A549 (cell line): ENCODE measurements at regions not wholly inside any gene's neighbourhood (a gene's known extent, or its start where the extent isn't known, plus 50 kb on each side); places are given as distances from the start of the nearest gene placed in this dataset.

Source experiments
- ATAC-seq, 2 experiments: fragments of 200-7000 bp in 1 of 2; fragments of >200 bp in 1 of 2; cut with Nextera tagmentation in 1 of 2; cut with Tn5 transposase in 1 of 2; 3 replicates each; pipeline versions ENCODE4 v1.8.0 to v1.9.1; 2018 to 2020; ENCODE audit warnings: mild to moderate bottlenecking in 1 of 2, moderate library complexity in 1 of 2
- CTCF ChIA-PET: fragments of 300-600 bp; sonication (Branson Sonifier 250); formaldehyde crosslinking; extraction: SDS; loops from one replicate; lab custom pipeline; 2021; ENCODE audit warnings: antibody characterized with exemption, inconsistent platforms; lab: Yijun Ruan, JAX
- POLR2A ChIA-PET: fragments of 350-600 bp; formaldehyde crosslinking; extraction: SDS; loops from one replicate; lab custom pipeline; 2021; ENCODE audit warnings: antibody characterized with exemption, inconsistent platforms; lab: Yijun Ruan, JAX
- DNase-seq, 2 experiments: peaks; one replicate each; pipeline versions ENCODE4 v3.0.0 to v3.0.0-alpha.2; 2011 to 2016; ENCODE audit warnings: low read depth in 1 of 2, low spot score in 1 of 2
- FAIRE-seq: peaks from 2 replicates; lab custom pipeline; 2011; peaks lifted over from hg19 to GRCh38; lab: Jason Lieb, UNC
- H3K27ac ChIP-seq, 2 experiments: fragments of >200 bp; sonication (Bioruptor Twin); formaldehyde crosslinking; 3 replicates each; pipeline ENCODE4 v1.5.1; 2016 to 2017
- H3K4me1 ChIP-seq: fragments of >200 bp; sonication (Bioruptor Twin); formaldehyde crosslinking; 3 replicates; pipeline ENCODE4 v1.6.1; 2016
- H3K4me2 ChIP-seq: fragments of >200 bp; sonication (Bioruptor Twin); formaldehyde crosslinking; 3 replicates; pipeline ENCODE4 v1.6.1; 2016
- H3K4me3 ChIP-seq: fragments of >200 bp; sonication (Bioruptor Twin); formaldehyde crosslinking; 3 replicates; pipeline ENCODE4 v1.5.1; 2016
- H3K9me3 ChIP-seq: fragments of >200 bp; sonication (Bioruptor Twin); formaldehyde crosslinking; 3 replicates; pipeline ENCODE4 v1.6.1; 2016
- CBX2 ChIP-seq: fragments of 200-600 bp; sonication (generic); IDR thresholded peaks from 2 replicates; pipeline ENCODE4 v1.6.1; 2016; ENCODE audit warnings: low read depth, mild to moderate bottlenecking, borderline replicate concordance
- CBX8 ChIP-seq: fragments of 200-600 bp; sonication (generic); IDR thresholded peaks from 2 replicates; pipeline ENCODE4 v1.6.1; 2016
- CEBPB ChIP-seq, 2 experiments: fragments of >200 bp in 1 of 2; sonication (Bioruptor Twin) in 1 of 2; formaldehyde crosslinking in 1 of 2; IDR thresholded peaks; 2 replicates each; pipeline ENCODE4 v1.6.1; 2012 to 2016
- CHD2 ChIP-seq: fragments of 150-350 bp; IDR thresholded peaks from 2 replicates; pipeline ENCODE4 v1.6.1; 2014; ENCODE audit warnings: low read length; ENCODE audit not compliant: partially characterized antibody
- EHMT2 ChIP-seq: fragments of 200-600 bp; sonication (generic); IDR thresholded peaks from 2 replicates; pipeline ENCODE4 v1.6.1; 2016; ENCODE audit warnings: antibody characterized with exemption, low read depth, mild to moderate bottlenecking, moderate library complexity
- EP300 ChIP-seq, 2 experiments: fragments of >200 bp; sonication (Bioruptor Twin); formaldehyde crosslinking; IDR thresholded peaks; 2 replicates in 1 of 2; 3 replicates in 1 of 2; pipeline ENCODE4 v1.6.1; 2016 to 2017
- ESRRA ChIP-seq: fragments of 150-350 bp; IDR thresholded peaks from 2 replicates; pipeline ENCODE4 v1.6.1; 2014; ENCODE audit warnings: mild to moderate bottlenecking, low read length, borderline replicate concordance
- FOSL2 ChIP-seq, 2 experiments: fragments of 450-650 bp in 1 of 2; fragments of >200 bp in 1 of 2; sonication (Bioruptor Twin) in 1 of 2; formaldehyde crosslinking; IDR thresholded peaks; 2 replicates each; pipeline versions ENCODE4 v1.5.0 to v1.6.1; 2016 to 2020; ENCODE audit warnings: mild to moderate bottlenecking in 1 of 2, moderate library complexity in 1 of 2
- HDAC2 ChIP-seq: fragments of 200-600 bp; sonication (generic); IDR thresholded peaks from 2 replicates; pipeline ENCODE4 v1.6.1; 2016
- HOXB5 ChIP-seq: fragments of 250-450 bp; sonication (Bioruptor Pico); IDR thresholded peaks from 2 replicates; pipeline ENCODE4 v1.5.0; 2020; ENCODE audit warnings: mild to moderate bottlenecking, moderate library complexity
- JUN ChIP-seq, 2 experiments: fragments of >200 bp; sonication (Bioruptor Twin); formaldehyde crosslinking; IDR thresholded peaks; 2 replicates in 1 of 2; 3 replicates in 1 of 2; pipeline ENCODE4 v1.6.1; 2016 to 2017
- KDM1A ChIP-seq: fragments of 200-600 bp; sonication (generic); IDR thresholded peaks from 2 replicates; pipeline ENCODE4 v1.6.1; 2016; ENCODE audit warnings: low read depth, mild to moderate bottlenecking
- MAZ ChIP-seq: fragments of 150-350 bp; IDR thresholded peaks from 2 replicates; pipeline ENCODE4 v1.6.1; 2014; ENCODE audit warnings: antibody characterized with exemption, low read depth, low read length, borderline replicate concordance
- NFE2L2 ChIP-seq: fragments of 150-350 bp; conservative IDR thresholded peaks from 2 replicates; pipeline ENCODE4 v1.6.1; 2014; ENCODE audit warnings: low read length
- NPAS2 ChIP-seq: fragments of 250-450 bp; sonication (Bioruptor Pico); IDR thresholded peaks from 2 replicates; pipeline ENCODE4 v1.8.0; 2022; ENCODE audit warnings: mild to moderate bottlenecking, moderate library complexity, borderline replicate concordance
- NR3C1 ChIP-seq: fragments of >200 bp; sonication (Bioruptor Twin); formaldehyde crosslinking; IDR thresholded peaks from 3 replicates; pipeline ENCODE4 v1.6.1; 2017
- PHF8 ChIP-seq: fragments of 200-600 bp; sonication (generic); IDR thresholded peaks from 2 replicates; pipeline ENCODE4 v1.6.1; 2016; ENCODE audit warnings: low read depth, mild to moderate bottlenecking, antibody characterized with exemption, moderate library complexity, borderline replicate concordance
- POLR2A ChIP-seq: IDR thresholded peaks from 2 replicates; pipeline ENCODE4 v1.6.1; 2012; ENCODE audit warnings: mild to moderate bottlenecking, low read length
- POLR2AphosphoS2 ChIP-seq: conservative IDR thresholded peaks from 2 replicates; pipeline ENCODE4 v1.6.1; 2012; ENCODE audit warnings: low read length, improper control_type of control experiment, inconsistent platforms
- RAD21 ChIP-seq, 2 experiments: fragments of >200 bp in 1 of 2; sonication (Bioruptor Twin) in 1 of 2; formaldehyde crosslinking in 1 of 2; IDR thresholded peaks in 1 of 2; conservative IDR thresholded peaks in 1 of 2; 2 replicates in 1 of 2; 3 replicates in 1 of 2; pipeline ENCODE4 v1.6.1; 2012 to 2018; ENCODE audit warnings: inconsistent platforms in 1 of 2
- RARB ChIP-seq: fragments of 250-450 bp; sonication (Bioruptor Pico); IDR thresholded peaks from 2 replicates; pipeline ENCODE4 v1.8.0; 2021; ENCODE audit warnings: mild to moderate bottlenecking, moderate library complexity
- RCOR1 ChIP-seq: fragments of 150-350 bp; IDR thresholded peaks from 2 replicates; pipeline ENCODE4 v1.6.1; 2014; ENCODE audit warnings: antibody characterized with exemption, low read length, low read depth
- RFX5 ChIP-seq: fragments of 450-650 bp; IDR thresholded peaks from 2 replicates; pipeline ENCODE4 v1.7.1; 2014; ENCODE audit warnings: antibody characterized with exemption, mild to moderate bottlenecking, moderate library complexity
- SMC3 ChIP-seq: fragments of >200 bp; sonication (Bioruptor Twin); formaldehyde crosslinking; IDR thresholded peaks from 3 replicates; pipeline ENCODE4 v1.6.1; 2018; ENCODE audit warnings: inconsistent platforms
- SREBF2 ChIP-seq: fragments of 450-650 bp; IDR thresholded peaks from 2 replicates; pipeline ENCODE4 v1.6.1; 2014; ENCODE audit warnings: mild to moderate bottlenecking, moderate library complexity
- TP53 ChIP-seq: fragments of 250-450 bp; sonication (Bioruptor Pico); IDR thresholded peaks from 2 replicates; pipeline ENCODE4 v1.5.0; 2021; ENCODE audit warnings: mild to moderate bottlenecking, moderate library complexity
- ZFP36 ChIP-seq: fragments of 450-650 bp; IDR thresholded peaks from 2 replicates; pipeline ENCODE4 v1.6.1; 2014; ENCODE audit warnings: borderline replicate concordance; ENCODE audit not compliant: partially characterized antibody
- WGBS: methylation state at CpG from one replicate; pipeline ENCODE4 v1.1.6; 2017; ENCODE audit errors: missing lambda C conversion rate; 5-methylcytosine and 5-hydroxymethylcytosine counted together
- TF ChIP-seq, protein P1 (sequence below): IDR thresholded peaks from 2 replicates; pipeline ENCODE4 v1.6.1; 2012
- TF ChIP-seq, protein P2 (sequence below): fragments of >200 bp; sonication (Bioruptor Twin); formaldehyde crosslinking; IDR thresholded peaks from 3 replicates; pipeline ENCODE4 v1.6.1; 2016
- TF ChIP-seq, protein P3 (sequence below): IDR thresholded peaks from 2 replicates; pipeline ENCODE4 v1.6.1; 2012
- TF ChIP-seq, protein P4 (sequence below): fragments of 250-450 bp; sonication (Bioruptor Pico); IDR thresholded peaks from 2 replicates; pipeline ENCODE4 v1.5.0; 2020; ENCODE audit warnings: low read depth, mild to moderate bottlenecking, moderate library complexity
- TF ChIP-seq, protein P5 (sequence below): fragments of >200 bp; sonication (Bioruptor Twin); formaldehyde crosslinking; IDR thresholded peaks from 2 replicates; pipeline ENCODE4 v1.6.1; 2016

DNA sequence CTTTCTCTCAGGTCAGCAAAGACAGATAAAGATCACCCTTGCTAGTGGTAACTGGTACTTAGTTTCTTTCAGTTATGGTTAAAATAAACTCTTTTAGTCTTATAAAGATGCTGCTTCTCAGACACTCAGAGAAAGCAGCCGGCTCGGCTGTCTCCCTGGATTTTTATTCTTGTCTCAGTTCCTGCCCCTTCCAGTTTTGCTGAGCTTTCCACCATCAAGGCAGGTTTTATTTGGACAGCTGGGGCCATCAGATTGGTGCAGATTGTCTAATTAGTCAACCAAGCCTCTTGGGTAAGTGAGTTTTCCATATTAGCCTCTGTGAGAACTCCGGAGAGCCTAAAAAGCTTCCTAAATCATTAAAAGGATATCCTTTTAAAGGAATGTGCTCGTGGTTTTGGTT is 130.8 kb upstream of the BMP4 start:
- Histone ChIP-seq H3K9me3 (0 out of 3 replicates have a peak, but pooled peaks cover 2% of the 10 kb centered on the region), H3K4me3 (no peak overlapping the region), H3K4me2 (no peak overlapping the region), H3K4me1 (no peaks in the 10 kb centered on the region), H3K27ac (no peak overlapping the region)
- TF ChIP-seq CEBPB (IDR thresholded peaks at IDR 0.05) (no peak), NR3C1 (no peak), FOSL2 (IDR thresholded peaks at IDR 0.05) (no peak), FOSL2 (CRISPR knock-in tag; IDR thresholded peaks at IDR 0.05) (no peak), CHD2 (no peak), SMC3 (no peak), RAD21 (conservative IDR thresholded peaks at IDR 0.05 in 1 of 2, IDR thresholded peaks at IDR 0.05 in 1 of 2) (no peak), HDAC2 (no peak), EHMT2 (no peak), RARB (no peak), HOXB5 (no peak), CBX2 (no peak), SREBF2 (no peak), CBX8 (no peak), EP300 (IDR thresholded peaks at IDR 0.05) (no peak), ESRRA (no peak), RCOR1 (no peak)
- TF ChIP-seq, protein P1, sequence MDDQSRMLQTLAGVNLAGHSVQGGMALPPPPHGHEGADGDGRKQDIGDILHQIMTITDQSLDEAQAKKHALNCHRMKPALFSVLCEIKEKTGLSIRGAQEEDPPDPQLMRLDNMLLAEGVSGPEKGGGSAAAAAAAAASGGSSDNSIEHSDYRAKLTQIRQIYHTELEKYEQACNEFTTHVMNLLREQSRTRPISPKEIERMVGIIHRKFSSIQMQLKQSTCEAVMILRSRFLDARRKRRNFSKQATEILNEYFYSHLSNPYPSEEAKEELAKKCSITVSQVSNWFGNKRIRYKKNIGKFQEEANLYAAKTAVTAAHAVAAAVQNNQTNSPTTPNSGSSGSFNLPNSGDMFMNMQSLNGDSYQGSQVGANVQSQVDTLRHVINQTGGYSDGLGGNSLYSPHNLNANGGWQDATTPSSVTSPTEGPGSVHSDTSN = no peak
- TF ChIP-seq, protein P2, sequence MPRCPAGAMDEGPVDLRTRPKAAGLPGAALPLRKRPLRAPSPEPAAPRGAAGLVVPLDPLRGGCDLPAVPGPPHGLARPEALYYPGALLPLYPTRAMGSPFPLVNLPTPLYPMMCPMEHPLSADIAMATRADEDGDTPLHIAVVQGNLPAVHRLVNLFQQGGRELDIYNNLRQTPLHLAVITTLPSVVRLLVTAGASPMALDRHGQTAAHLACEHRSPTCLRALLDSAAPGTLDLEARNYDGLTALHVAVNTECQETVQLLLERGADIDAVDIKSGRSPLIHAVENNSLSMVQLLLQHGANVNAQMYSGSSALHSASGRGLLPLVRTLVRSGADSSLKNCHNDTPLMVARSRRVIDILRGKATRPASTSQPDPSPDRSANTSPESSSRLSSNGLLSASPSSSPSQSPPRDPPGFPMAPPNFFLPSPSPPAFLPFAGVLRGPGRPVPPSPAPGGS = no peak
- TF ChIP-seq, protein P3, sequence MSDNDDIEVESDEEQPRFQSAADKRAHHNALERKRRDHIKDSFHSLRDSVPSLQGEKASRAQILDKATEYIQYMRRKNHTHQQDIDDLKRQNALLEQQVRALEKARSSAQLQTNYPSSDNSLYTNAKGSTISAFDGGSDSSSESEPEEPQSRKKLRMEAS = no peak
- POLR2A ChIA-PET = no interaction called here
- CTCF ChIA-PET = interaction anchor here (1.4 kb wide), 1 partner anchor 88 kb away, joined by 8 read pairs; no protein-coding TSS in a partner anchor
- DNase-seq (no peak), FAIRE-seq (no peak), ATAC-seq (no peak)
- WGBS = 56% methylated on average over 4 of the region's 4 CpGs

DNA sequence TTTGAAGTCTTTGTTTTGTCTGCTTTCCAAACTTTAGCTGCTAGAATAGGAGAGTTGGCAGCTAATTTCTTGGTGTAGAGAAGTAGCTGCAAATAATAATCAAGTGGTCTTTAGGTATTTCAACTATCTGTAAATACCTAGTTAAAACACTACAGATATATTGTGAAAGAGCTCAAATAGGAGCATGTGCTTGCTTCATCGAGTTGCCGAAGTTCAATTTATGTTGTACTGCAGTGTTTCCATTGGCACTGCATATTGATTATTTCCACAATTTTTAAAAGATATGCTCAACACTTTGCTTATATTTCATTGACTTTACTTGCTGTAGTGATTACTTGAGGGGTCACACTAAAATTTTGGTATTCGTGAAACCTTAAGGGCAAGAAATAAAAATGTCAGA is 131.6 kb upstream of the BMP4 start:
- Histone ChIP-seq H3K9me3 (peaks cover 2% of the 10 kb centered on the region; the same call in 1 of the 3 replicates), H3K4me2 (no peak overlapping the region), H3K27ac (no peak overlapping the region), H3K4me3 (no peak overlapping the region), H3K4me1 (no peaks in the 10 kb centered on the region)
- WGBS = 67% methylated on average over 3 of the region's 3 CpGs
- ChIA-PET CTCF (interaction anchor here (0.6 to 1.4 kb wide), 3 partner anchors 87 to 514 kb away, joined by 3 to 8 read pairs (median 4); no protein-coding TSS in a partner anchor), POLR2A (no interaction called here)
- DNase-seq = no peak
- no peak for FAIRE-seq
- ATAC-seq = no peak
- no peak for TF ChIP-seq RAD21 (conservative IDR thresholded peaks at IDR 0.05 in 1 of 2, IDR thresholded peaks at IDR 0.05 in 1 of 2)
- no peak for TF ChIP-seq NFE2L2
- TF ChIP-seq TP53 (CRISPR knock-in tag) = no peak
- TF ChIP-seq POLR2AphosphoS2 = no peak
- no peak for TF ChIP-seq POLR2A
- no peak for TF ChIP-seq MAZ
- no peak for TF ChIP-seq ESRRA
- no peak for TF ChIP-seq RFX5

DNA sequence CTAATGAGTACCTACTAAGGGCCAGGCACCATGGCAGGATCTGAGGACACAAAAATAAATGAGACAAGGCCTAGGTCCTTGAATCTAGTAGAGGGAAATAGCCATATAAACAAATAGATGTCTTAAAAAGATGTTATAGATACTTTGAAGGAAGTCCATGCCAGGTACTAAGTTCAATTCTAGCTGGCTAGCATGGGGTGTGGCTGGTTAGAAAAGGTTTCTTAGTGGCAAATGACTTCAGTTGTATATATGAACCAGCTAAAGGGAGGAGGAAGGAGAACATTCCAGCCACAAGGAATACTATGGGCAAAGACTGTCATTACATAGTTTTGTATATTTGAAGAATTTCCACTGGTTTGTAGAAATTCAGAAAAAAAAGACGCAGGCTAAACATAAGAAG is 133.6 kb upstream of the BMP4 start:
- FAIRE-seq (no peak), DNase-seq (no peak), ATAC-seq (no peak)
- peaks cover 14% of the 10 kb centered on the region; the same call in 2 of the 3 replicates for H3K9me3 ChIP-seq
- no peak for TF ChIP-seq RARB
- TF ChIP-seq ZFP36 = no peak
- TF ChIP-seq NPAS2 = no peak
- no peak for TF ChIP-seq POLR2A
- no peak for TF ChIP-seq KDM1A
- no peak for TF ChIP-seq FOSL2 (IDR thresholded peaks at IDR 0.05)
- no peak for TF ChIP-seq FOSL2 (CRISPR knock-in tag; IDR thresholded peaks at IDR 0.05)
- no peak for TF ChIP-seq PHF8
- no peak for TF ChIP-seq RFX5
- TF ChIP-seq, protein P4, sequence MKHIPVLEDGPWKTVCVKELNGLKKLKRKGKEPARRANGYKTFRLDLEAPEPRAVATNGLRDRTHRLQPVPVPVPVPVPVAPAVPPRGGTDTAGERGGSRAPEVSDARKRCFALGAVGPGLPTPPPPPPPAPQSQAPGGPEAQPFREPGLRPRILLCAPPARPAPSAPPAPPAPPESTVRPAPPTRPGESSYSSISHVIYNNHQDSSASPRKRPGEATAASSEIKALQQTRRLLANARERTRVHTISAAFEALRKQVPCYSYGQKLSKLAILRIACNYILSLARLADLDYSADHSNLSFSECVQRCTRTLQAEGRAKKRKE (CRISPR knock-in tag) = no peak
- no peak for TF ChIP-seq CBX8
- TF ChIP-seq JUN (IDR thresholded peaks at IDR 0.05) = no peak
- TF ChIP-seq, protein P5, sequence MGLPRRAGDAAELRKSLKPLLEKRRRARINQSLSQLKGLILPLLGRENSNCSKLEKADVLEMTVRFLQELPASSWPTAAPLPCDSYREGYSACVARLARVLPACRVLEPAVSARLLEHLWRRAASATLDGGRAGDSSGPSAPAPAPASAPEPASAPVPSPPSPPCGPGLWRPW = no peak
- no peak overlapping the region for H3K4me2 ChIP-seq
- H3K27ac ChIP-seq = no peak overlapping the region
- CTCF ChIA-PET = no interaction called here
- POLR2A ChIA-PET = no interaction called here
- 9% methylated on average over 1 of the region's 1 CpG for WGBS
- no peaks in the 10 kb centered on the region for H3K4me1 ChIP-seq
- no peak overlapping the region for H3K4me3 ChIP-seq
